Keratinocyte (primary cell): ENCODE measurements at regions not wholly inside any gene's neighbourhood (a gene's known extent, or its start where the extent isn't known, plus 50 kb on each side); places are given as distances from the start of the nearest gene placed in this dataset.
A peak's percentile ranks its signal among the peaks of the same experiment; 100 is the strongest.
"Not testable (repeated sequence)": the region's sequence is repeated elsewhere in the genome, so short reads cannot be mapped to it uniquely, and the experiment has no call there.

ENCODE experiments used
- DNase-seq: peaks from one replicate; pipeline ENCODE4 v3.0.0-alpha.2; 2011; ENCODE audit warnings: low read depth, missing footprints, low spot score
- FAIRE-seq: peaks from 2 replicates; lab custom pipeline; 2011; peaks lifted over from hg19 to GRCh38; lab: Jason Lieb, UNC
- H2AFZ ChIP-seq: 2 replicates; pipeline ENCODE4 v1.6.0; 2012; ENCODE audit warnings: low read length, control low read depth, inconsistent platforms; ENCODE audit not compliant: control insufficient read depth
- H3K27ac ChIP-seq: 2 replicates; pipeline ENCODE4 v1.5.1; 2011; ENCODE audit warnings: low read length; ENCODE audit not compliant: control insufficient read depth, insufficient read depth
- H3K27me3 ChIP-seq: 3 replicates; pipeline ENCODE4 v1.6.0; 2011; ENCODE audit warnings: low read length; ENCODE audit not compliant: control insufficient read depth, insufficient read depth; ENCODE audit errors: extremely low read depth
- H3K36me3 ChIP-seq, 2 experiments: 2 replicates in 1 of 2; 3 replicates in 1 of 2; pipeline ENCODE4 v1.5.1; 2011; ENCODE audit warnings: low read length in 2 of 2, mild to moderate bottlenecking in 1 of 2; ENCODE audit not compliant: control insufficient read depth in 2 of 2, insufficient read depth in 2 of 2; ENCODE audit errors: extremely low read depth in 1 of 2
- H3K4me1 ChIP-seq: 3 replicates; pipeline ENCODE4 v1.5.1; 2011; ENCODE audit warnings: low read length; ENCODE audit not compliant: control insufficient read depth, insufficient read depth; ENCODE audit errors: extremely low read depth
- H3K4me2 ChIP-seq: 3 replicates; pipeline ENCODE4 v1.6.0; 2011; ENCODE audit warnings: low read depth, low read length; ENCODE audit not compliant: control insufficient read depth, insufficient read depth; ENCODE audit errors: extremely low read depth
- H3K4me3 ChIP-seq, 3 experiments: fragments of 200-600 bp in 1 of 3; sonication (generic) in 1 of 3; 2 replicates in 2 of 3; 3 replicates in 1 of 3; pipeline ENCODE4 v1.5.1; 2011 to 2016; ENCODE audit warnings: low read length in 3 of 3, mild to moderate bottlenecking in 3 of 3, control low read depth in 2 of 3, inconsistent platforms in 1 of 3, low read depth in 1 of 3, mixed read lengths in 1 of 3, mixed run types in 1 of 3, moderate library complexity in 1 of 3; ENCODE audit not compliant: control insufficient read depth in 2 of 3, insufficient read depth in 2 of 3; ENCODE audit errors: extremely low read depth in 1 of 3
- H3K79me2 ChIP-seq: 2 replicates; pipeline ENCODE4 v1.6.0; 2012; ENCODE audit warnings: low read length; ENCODE audit not compliant: control insufficient read depth, insufficient read depth
- H3K9ac ChIP-seq: 3 replicates; pipeline ENCODE4 v1.6.0; 2011; ENCODE audit warnings: low read length; ENCODE audit not compliant: control insufficient read depth, insufficient read depth; ENCODE audit errors: extremely low read depth
- H3K9me1 ChIP-seq: 3 replicates; pipeline ENCODE4 v1.6.0; 2011; ENCODE audit warnings: low read length; ENCODE audit not compliant: control insufficient read depth, insufficient read depth; ENCODE audit errors: extremely low read depth
- H3K9me3 ChIP-seq: 2 replicates; pipeline ENCODE4 v1.5.1; 2012; ENCODE audit warnings: low read depth, low read length; ENCODE audit not compliant: control insufficient read depth
- H4K20me1 ChIP-seq: 3 replicates; pipeline ENCODE4 v1.6.0; 2011; ENCODE audit warnings: low read length; ENCODE audit not compliant: control insufficient read depth, insufficient read depth; ENCODE audit errors: extremely low read depth
- CTCF ChIP-seq, 3 experiments: IDR thresholded peaks in 1 of 3; conservative IDR thresholded peaks in 1 of 3; optimal IDR thresholded peaks in 1 of 3; 2 replicates in 2 of 3; 3 replicates in 1 of 3; pipeline versions ENCODE3 to v1.5.1; 2011; ENCODE audit warnings: low read length in 3 of 3, mild to moderate bottlenecking in 3 of 3, moderate library complexity in 2 of 3, control low read depth in 1 of 3, inconsistent platforms in 1 of 3; ENCODE audit not compliant: insufficient read depth in 2 of 3; ENCODE audit errors: extremely low read depth in 1 of 3
- EZH2 ChIP-seq: IDR thresholded peaks from one replicate; pipeline ENCODE4 v1.6.1; 2012; ENCODE audit warnings: inconsistent platforms, mild to moderate bottlenecking, low read length, moderate library complexity
- dilution Hi-C: fragments of 300-500 bp; cut with MboI; formaldehyde crosslinking; loops from one replicate; pipeline ENCODE4 v1.7.0; 2020; ENCODE audit warnings: low sequenced_read_pairs; ENCODE audit not compliant: extremely low pct_ligation_motif_present

GRCh38 chr2:88967844-88968243, 276.4 kb downstream of the RPIA start:
- Histone ChIP-seq H3K4me1 (no peaks in the 10 kb centered on the region), H3K9me3 (no peaks in the 10 kb centered on the region), H4K20me1 (no peaks in the 10 kb centered on the region), H3K4me2 (no peak overlapping the region), H3K9me1 (no peaks in the 10 kb centered on the region), H3K4me3 (no peak overlapping the region), H3K36me3 (no peaks in the 10 kb centered on the region), H3K27me3 (no peaks in the 10 kb centered on the region), H2AFZ (no peak overlapping the region), H3K9ac (no peak overlapping the region), H3K79me2 (no peaks in the 10 kb centered on the region), H3K27ac (no peak overlapping the region)
- DNase-seq (peak; percentile 30), FAIRE-seq (peak; percentile 84)
- peak; percentile 51 to 56 (median 55) for TF ChIP-seq CTCF (optimal IDR thresholded peaks at IDR 0.05 in 1 of 3, IDR thresholded peaks at IDR 0.05 in 1 of 3, conservative IDR thresholded peaks at IDR 0.05 in 1 of 3; ENCODE audit: extremely low read depth in 1 of 3, insufficient read depth in 2 of 3, low read length in 3 of 3)
- TF ChIP-seq EZH2, result no peak
- dilution Hi-C loops, result no loop called here

GRCh38 chr2:88978011-88978410, 286.5 kb downstream of the RPIA start:
- dilution Hi-C loops, result not testable (repeated sequence)

GRCh38 chr2:88978446-88978845, 287.0 kb downstream of the RPIA start:
- H3K79me2 ChIP-seq, H3K27me3 ChIP-seq, H3K4me1 ChIP-seq, H2AFZ ChIP-seq, dilution Hi-C loops, H3K4me3 ChIP-seq, H3K36me3 ChIP-seq, DNase-seq, H3K4me2 ChIP-seq, H3K9ac ChIP-seq, H4K20me1 ChIP-seq, H3K27ac ChIP-seq, H3K9me3 ChIP-seq, H3K9me1 ChIP-seq, FAIRE-seq: not testable (repeated sequence)

More at GRCh38 chr2:88978011-88978410, 286.5 kb downstream of the RPIA start:
- not testable (repeated sequence) for H4K20me1 ChIP-seq, H3K4me1 ChIP-seq, H3K27ac ChIP-seq, H3K27me3 ChIP-seq, H3K9me3 ChIP-seq, H3K9me1 ChIP-seq, DNase-seq, H3K9ac ChIP-seq, H3K4me2 ChIP-seq, FAIRE-seq, H3K36me3 ChIP-seq, H3K4me3 ChIP-seq, H2AFZ ChIP-seq, H3K79me2 ChIP-seq

- FAIRE-seq, H4K20me1 ChIP-seq, H2AFZ ChIP-seq, H3K4me2 ChIP-seq, H3K4me1 ChIP-seq, H3K27ac ChIP-seq, H3K4me3 ChIP-seq, dilution Hi-C loops, H3K9me1 ChIP-seq, DNase-seq, H3K9ac ChIP-seq, H3K27me3 ChIP-seq, H3K9me3 ChIP-seq, H3K79me2 ChIP-seq, H3K36me3 ChIP-seq: not testable (repeated sequence)
These were observed 292.6 kb downstream of the RPIA start for GRCh38 chr2:88984079-88984478.
